ENCODE measurements at regions not wholly inside any gene's neighbourhood (a gene's known extent, or its start where the extent isn't known, plus 50 kb on each side); places are given as distances from the start of the nearest gene placed in this dataset.

DNA sequence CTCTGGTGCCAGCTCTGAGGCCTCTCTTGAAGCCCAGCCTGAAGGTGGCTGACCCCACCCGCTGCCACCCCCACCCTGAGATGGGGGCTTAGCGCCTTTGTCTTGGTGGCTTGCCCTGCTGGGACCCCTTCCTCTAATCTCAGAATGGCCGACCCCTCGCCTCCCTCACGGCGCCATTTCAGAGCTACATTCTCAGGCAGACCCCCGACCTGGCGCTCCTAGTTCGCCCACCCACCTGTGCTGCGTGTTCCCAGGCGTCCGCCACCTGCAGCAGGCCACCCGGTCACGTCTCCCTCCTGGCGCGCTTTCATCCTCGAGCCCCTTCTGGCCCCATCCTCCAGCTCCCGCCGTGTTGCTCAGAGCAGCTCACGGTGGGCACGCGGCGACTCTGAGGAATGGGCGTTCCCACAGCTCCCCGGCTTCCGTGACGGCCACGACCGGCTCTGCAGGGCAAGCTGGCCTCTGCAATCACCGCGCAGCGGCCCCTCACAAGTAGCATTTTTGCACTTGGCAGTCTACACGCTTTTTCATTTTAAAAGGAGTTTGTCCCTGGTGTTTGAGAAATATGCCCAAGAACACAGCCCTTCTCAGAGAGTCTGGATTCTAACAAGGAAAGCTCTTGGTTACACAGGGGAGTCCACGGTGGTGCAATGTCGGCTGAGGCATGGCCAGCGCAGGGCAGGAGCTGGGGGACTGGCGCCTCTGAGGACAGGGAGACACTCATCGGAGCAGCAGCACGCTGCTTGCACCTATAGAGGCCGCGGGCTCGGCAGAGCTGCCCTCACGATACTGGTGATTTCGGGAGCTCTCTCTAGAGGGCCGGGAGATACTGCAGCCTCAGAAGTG lies 105.7 kb upstream of the C14orf180 start:
- Histone ChIP-seq H3K9ac (no peak overlapping the region), H4K20me1 (ENCODE audit: insufficient read depth) (no peaks in the 10 kb centered on the region), H3F3A (replicated peaks; ENCODE audit: insufficient read depth) (no peaks in the 10 kb centered on the region), H3K4me3 (ENCODE audit: low read depth in 2 of 2, low read length in 1 of 2) (no peak overlapping the region), H3K27me3 (ENCODE audit: insufficient read depth) (no peaks in the 10 kb centered on the region), H3K9me2 (no peaks in the 10 kb centered on the region), H2AFZ (ENCODE audit: low read depth) (no peak overlapping the region), H3K36me3 (replicated peaks in 1 of 2; ENCODE audit: control insufficient read depth in 1 of 2, insufficient read depth in 2 of 2, low read length in 1 of 2) (no peaks in the 10 kb centered on the region), H3K4me2 (no peak overlapping the region), H3K79me2 (ENCODE audit: insufficient read depth) (no peaks in the 10 kb centered on the region), H3K9me3 (no peaks in the 10 kb centered on the region), H3K4me1 (ENCODE audit: control insufficient read depth in 1 of 2, insufficient read depth in 2 of 2, low read depth in 1 of 2, low read length in 1 of 2) (peaks cover 0 to 11% of the 10 kb centered on the region in 2 experiments; a peak in 2 of 4 replicates), H3K27ac (ENCODE audit: low read depth in 2 of 2, low read length in 1 of 2) (no peak overlapping the region)
- POLR2A ChIA-PET, result interaction anchor here (0.6 kb wide), 1 partner anchor 285 kb away, joined by 3 read pairs; no protein-coding TSS in a partner anchor
- DNase-seq, result no peak
- TF ChIP-seq RFX5 (IDR thresholded peaks at IDR 0.05; ENCODE audit: low read length) (no peak), NRF1 (IDR thresholded peaks at IDR 0.05; ENCODE audit: low read depth, low read length) (no peak), ELF1 (IDR thresholded peaks at IDR 0.05) (no peak), SIN3A (IDR thresholded peaks at IDR 0.05; ENCODE audit: borderline replicate concordance, low read depth, low read length) (no peak), TAF1 (IDR thresholded peaks at IDR 0.05; ENCODE audit: borderline replicate concordance, low read depth, low read length) (no peak), SMC3 (IDR thresholded peaks at IDR 0.05; ENCODE audit: low read depth, low read length) (no peak), RCOR1 (IDR thresholded peaks at IDR 0.05; ENCODE audit: low read length) (no peak), EZH2phosphoT487 (IDR thresholded peaks at IDR 0.05; ENCODE audit: borderline replicate concordance, low read depth) (no peak), MXI1 (IDR thresholded peaks at IDR 0.05; ENCODE audit: low read depth, low read length) (no peak), EP300 (IDR thresholded peaks at IDR 0.05; ENCODE audit: borderline replicate concordance in 1 of 2, low read depth in 1 of 2, low read length in 1 of 2) (no peak), GATA2 (CRISPR knock-in tag; IDR thresholded peaks at IDR 0.05) (no peak), NFIC (IDR thresholded peaks at IDR 0.05; ENCODE audit: borderline replicate concordance) (no peak), RAD21 (IDR thresholded peaks at IDR 0.05; ENCODE audit: low read length) (no peak), YY1 (IDR thresholded peaks at IDR 0.05; ENCODE audit: low read depth) (no peak)
- TF ChIP-seq, protein P1, sequence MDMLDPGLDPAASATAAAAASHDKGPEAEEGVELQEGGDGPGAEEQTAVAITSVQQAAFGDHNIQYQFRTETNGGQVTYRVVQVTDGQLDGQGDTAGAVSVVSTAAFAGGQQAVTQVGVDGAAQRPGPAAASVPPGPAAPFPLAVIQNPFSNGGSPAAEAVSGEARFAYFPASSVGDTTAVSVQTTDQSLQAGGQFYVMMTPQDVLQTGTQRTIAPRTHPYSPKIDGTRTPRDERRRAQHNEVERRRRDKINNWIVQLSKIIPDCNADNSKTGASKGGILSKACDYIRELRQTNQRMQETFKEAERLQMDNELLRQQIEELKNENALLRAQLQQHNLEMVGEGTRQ (IDR thresholded peaks at IDR 0.05; ENCODE audit: borderline replicate concordance, low read depth, low read length), result no peak
- TF ChIP-seq, protein P2, sequence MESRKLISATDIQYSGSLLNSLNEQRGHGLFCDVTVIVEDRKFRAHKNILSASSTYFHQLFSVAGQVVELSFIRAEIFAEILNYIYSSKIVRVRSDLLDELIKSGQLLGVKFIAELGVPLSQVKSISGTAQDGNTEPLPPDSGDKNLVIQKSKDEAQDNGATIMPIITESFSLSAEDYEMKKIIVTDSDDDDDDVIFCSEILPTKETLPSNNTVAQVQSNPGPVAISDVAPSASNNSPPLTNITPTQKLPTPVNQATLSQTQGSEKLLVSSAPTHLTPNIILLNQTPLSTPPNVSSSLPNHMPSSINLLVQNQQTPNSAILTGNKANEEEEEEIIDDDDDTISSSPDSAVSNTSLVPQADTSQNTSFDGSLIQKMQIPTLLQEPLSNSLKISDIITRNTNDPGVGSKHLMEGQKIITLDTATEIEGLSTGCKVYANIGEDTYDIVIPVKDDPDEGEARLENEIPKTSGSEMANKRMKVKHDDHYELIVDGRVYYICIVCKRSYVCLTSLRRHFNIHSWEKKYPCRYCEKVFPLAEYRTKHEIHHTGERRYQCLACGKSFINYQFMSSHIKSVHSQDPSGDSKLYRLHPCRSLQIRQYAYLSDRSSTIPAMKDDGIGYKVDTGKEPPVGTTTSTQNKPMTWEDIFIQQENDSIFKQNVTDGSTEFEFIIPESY (IDR thresholded peaks at IDR 0.05; ENCODE audit: borderline replicate concordance, low read depth), result no peak
- TF ChIP-seq, protein P3, sequence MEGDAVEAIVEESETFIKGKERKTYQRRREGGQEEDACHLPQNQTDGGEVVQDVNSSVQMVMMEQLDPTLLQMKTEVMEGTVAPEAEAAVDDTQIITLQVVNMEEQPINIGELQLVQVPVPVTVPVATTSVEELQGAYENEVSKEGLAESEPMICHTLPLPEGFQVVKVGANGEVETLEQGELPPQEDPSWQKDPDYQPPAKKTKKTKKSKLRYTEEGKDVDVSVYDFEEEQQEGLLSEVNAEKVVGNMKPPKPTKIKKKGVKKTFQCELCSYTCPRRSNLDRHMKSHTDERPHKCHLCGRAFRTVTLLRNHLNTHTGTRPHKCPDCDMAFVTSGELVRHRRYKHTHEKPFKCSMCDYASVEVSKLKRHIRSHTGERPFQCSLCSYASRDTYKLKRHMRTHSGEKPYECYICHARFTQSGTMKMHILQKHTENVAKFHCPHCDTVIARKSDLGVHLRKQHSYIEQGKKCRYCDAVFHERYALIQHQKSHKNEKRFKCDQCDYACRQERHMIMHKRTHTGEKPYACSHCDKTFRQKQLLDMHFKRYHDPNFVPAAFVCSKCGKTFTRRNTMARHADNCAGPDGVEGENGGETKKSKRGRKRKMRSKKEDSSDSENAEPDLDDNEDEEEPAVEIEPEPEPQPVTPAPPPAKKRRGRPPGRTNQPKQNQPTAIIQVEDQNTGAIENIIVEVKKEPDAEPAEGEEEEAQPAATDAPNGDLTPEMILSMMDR (IDR thresholded peaks at IDR 0.05), result no peak
- TF ChIP-seq, protein P4, sequence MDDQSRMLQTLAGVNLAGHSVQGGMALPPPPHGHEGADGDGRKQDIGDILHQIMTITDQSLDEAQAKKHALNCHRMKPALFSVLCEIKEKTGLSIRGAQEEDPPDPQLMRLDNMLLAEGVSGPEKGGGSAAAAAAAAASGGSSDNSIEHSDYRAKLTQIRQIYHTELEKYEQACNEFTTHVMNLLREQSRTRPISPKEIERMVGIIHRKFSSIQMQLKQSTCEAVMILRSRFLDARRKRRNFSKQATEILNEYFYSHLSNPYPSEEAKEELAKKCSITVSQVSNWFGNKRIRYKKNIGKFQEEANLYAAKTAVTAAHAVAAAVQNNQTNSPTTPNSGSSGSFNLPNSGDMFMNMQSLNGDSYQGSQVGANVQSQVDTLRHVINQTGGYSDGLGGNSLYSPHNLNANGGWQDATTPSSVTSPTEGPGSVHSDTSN (IDR thresholded peaks at IDR 0.05), result no peak
- CTCF ChIA-PET, result interaction anchor here (0.6 to 1.5 kb wide), 4 partner anchors 10 to 336 kb away, joined by 3 to 4 read pairs (median 4); no protein-coding TSS in a partner anchor
- 72% methylated on average over 43 of the region's 45 CpGs for WGBS (ENCODE audit: low lambda C conversion rate)

Measured in SK-N-SH (cell line).